T47D (cell line): ENCODE measurements at regions not wholly inside any gene's neighbourhood (a gene's known extent, or its start where the extent isn't known, plus 50 kb on each side); places are given as distances from the start of the nearest gene placed in this dataset.
"Not testable (repeated sequence)": the region's sequence is repeated elsewhere in the genome, so short reads cannot be mapped to it uniquely, and the experiment has no call there.

ENCODE experiments used
- DNase-seq, 2 experiments: peaks; one replicate each; pipeline versions ENCODE4 v3.0.0 to v3.0.0-alpha.2; 2011 to 2012; ENCODE audit warnings: low read depth in 1 of 2, low spot score in 1 of 2
- JUND ChIP-seq: IDR thresholded peaks from 2 replicates; pipeline ENCODE4 v1.6.1; 2012; ENCODE audit warnings: low read depth
- in situ Hi-C: cut with HindIII; loops from 2 replicates; pipeline ENCODE4 v1.10.0; 2016; ENCODE audit warnings: low sequenced_read_pairs, low pct_unique_long_range_greater_than_20kb

DNA sequence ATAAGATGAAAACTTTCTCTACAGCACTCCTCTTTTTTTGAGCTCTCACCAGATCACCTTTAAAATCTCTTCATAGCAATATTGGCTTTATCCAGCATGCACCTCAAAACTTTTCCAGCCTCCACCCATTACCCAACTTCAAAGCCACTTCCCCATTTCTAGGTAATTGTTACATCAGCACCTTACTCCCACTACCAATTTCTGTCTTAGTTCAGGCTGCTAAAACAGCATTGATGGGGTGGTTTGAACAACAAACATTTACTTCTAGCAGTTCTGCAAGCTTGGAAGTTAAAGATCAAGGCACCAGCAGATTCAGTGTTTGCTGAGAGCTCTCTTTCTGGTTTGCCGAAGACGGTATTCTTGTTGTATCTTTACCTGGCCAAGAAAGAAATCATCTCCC lies 114.0 kb upstream of the SLC39A10 start:
- no peak for TF ChIP-seq JUND
- in situ Hi-C loops = no loop called here
- DNase-seq = no peak

DNA sequence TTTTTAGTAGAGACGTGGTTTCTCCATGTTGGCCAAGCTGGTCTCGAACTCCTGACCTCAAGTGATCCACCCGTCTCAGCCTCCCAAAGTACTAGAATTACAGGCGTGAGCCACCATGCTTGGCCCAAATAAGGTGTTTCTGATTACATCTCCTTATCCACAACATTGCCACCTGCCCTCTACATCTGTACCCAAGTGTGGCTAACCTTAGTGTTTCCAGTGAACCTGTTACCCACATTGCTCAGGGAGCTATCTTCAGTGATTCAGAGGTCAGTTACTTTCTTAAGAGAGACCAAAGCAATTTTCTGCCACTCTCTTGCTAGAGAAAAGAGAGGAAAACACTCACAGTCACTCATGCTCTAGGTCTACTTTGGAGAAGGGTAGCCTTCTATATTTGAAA lies 115.0 kb upstream of the SLC39A10 start:
- TF ChIP-seq JUND = no peak
- DNase-seq = no peak
- in situ Hi-C loops = no loop called here

DNA sequence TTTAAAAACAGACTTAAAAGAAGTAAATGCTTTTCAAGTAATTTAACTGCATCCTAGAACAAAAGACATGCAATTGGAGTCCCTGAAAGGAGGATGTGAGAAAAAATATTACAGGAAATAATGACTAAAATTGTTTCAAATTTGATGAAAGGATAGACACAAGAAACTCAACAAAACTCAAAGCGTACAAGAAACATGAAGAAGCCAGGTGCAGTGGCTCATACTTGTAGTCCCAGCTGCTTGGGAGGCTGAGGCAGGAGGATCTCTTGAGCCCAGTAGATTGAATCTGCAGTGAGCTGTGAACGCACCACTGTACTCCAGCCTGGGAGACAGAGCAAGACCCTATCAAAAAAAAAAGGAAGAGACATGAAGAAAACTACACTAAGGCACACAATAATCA lies 118.1 kb upstream of the SLC39A10 start:
- DNase-seq = no peak
- in situ Hi-C loops = no loop called here
- TF ChIP-seq JUND = no peak

DNA sequence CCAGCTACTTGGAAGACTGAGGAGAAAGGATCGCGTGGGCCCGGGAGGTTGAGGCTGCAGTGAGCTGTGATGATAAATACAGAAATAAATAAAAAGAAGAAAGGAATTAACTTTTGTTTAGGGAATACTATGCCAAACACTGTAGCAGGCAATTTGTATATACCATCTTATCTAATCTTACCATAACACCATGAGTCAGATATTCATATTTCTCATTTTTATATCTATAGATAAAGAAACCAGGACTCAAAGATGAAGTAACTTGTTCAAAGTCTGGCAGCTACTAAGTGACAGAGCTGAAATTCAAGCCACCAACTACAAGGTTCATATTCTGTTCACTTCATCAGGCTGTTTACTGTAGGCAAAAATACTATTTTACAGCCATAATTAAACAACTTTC lies 119.2 kb upstream of the SLC39A10 start:
- DNase-seq = no peak
- no peak for TF ChIP-seq JUND
- in situ Hi-C loops = no loop called here

DNA sequence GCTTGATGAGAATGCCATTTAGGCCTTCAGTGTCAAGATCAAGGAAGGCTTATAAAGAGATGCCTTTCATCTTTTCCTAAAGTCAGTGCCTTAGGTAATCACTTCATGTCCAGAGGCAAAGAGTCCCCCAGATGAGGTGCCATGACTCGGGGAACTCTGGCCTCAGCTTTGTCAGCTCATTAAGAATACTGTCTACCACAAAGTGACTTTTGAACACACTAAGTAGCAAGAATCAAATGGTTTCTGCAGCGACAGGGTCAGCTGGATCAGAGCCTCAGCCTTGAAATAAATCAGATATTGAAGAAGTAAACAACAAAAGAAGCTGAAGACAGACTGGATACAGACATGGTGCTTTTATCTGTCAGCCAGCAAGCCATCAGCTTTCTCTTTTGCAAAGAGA lies 120.1 kb upstream of the SLC39A10 start:
- in situ Hi-C loops = no loop called here

DNA sequence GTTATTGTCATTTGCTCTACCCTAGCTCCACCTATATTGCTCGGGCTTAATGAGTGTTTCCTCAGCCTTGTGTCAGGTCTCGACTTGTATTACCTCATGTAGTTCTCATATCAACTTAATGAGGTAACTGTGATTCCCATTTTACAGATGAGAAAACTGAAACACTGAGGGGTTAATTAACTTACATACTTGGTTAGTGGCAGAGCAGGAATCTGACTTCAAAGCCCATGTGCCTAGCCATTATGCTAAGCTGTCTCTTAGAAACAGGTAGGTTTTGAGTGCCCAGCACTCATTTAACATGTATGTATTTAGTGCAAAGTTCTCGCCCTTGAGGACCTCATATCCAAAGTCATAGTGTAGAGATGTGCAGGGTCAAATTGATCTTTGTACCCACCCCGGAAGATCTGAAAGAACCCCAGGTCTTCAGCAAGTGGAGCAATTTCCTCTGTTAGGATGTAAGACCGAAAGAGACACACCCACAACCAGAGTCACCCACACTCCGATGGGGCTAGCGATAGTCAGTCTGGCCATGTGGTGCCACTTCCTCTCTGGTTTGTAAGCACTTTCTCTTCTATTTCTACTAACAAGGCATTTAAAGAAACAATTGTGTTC lies 121.0 kb upstream of the SLC39A10 start:
- DNase-seq = no peak
- in situ Hi-C loops = no loop called here
- TF ChIP-seq JUND = no peak

More for the DNA sequence above, 120.1 kb upstream of the SLC39A10 start:
- no peak for TF ChIP-seq JUND
- no peak for DNase-seq

DNA sequence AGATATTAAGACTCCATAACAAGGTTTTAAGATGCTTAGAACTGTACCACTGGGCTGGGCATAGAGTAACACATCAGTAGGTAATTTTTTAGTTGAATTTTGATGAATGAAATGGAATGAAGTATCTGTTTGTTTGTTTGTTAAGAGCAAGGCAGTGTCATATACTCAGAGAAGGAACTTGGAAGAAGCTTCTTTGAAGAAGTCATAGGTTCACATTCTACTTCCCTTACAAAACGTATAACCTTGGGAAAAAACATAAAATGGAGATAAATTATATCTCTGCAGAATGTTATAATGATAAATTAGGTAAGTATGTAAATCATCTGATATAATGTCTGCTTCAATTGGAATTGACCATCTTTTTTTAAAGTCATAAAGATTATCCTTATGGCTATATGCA lies 122.1 kb upstream of the SLC39A10 start:
- TF ChIP-seq JUND = no peak
- no peak for DNase-seq
- in situ Hi-C loops = no loop called here

DNA sequence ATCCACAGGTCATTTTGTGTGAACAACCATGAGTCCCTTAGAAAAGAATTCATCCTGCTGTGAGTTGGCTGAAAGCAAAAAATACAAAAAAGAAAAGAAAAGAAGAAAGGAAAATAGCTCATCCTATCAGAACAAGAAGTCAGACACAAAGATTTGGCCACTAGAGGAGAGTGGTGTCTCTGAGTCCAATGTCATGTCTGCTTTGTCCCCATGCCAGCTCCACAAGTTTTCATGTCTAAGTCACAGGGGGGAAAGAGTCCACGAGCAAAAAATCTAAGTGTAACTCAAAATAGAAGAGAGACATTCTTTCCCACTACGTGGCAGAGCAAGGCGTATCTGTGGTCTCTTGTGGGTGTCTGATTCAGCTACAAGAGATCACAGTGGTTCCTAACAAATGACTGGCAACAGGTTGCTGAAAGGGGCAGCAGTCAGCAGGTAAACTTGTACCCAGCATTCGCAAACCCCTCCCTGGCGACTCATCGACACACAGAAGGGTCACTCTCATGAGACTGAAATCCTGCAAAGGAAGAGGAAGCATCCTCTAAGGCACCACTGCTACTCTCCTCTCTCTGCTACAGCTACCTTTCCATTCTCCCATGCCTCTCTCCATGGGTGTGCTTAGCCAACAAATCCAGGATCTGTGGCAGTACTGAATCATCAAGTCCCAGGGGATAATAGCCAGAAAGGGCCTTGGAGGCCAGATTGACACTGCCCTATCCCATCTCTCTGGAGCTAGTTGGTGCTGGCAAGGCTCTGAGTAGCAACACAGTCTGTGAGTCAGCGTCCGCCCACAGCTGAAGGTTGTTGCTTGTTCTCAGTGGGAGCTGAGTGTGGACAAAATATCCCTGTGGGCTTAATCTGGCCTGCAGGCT lies 123.0 kb upstream of the SLC39A10 start:
- in situ Hi-C loops = no loop called here
- no peak for DNase-seq
- no peak for TF ChIP-seq JUND

DNA sequence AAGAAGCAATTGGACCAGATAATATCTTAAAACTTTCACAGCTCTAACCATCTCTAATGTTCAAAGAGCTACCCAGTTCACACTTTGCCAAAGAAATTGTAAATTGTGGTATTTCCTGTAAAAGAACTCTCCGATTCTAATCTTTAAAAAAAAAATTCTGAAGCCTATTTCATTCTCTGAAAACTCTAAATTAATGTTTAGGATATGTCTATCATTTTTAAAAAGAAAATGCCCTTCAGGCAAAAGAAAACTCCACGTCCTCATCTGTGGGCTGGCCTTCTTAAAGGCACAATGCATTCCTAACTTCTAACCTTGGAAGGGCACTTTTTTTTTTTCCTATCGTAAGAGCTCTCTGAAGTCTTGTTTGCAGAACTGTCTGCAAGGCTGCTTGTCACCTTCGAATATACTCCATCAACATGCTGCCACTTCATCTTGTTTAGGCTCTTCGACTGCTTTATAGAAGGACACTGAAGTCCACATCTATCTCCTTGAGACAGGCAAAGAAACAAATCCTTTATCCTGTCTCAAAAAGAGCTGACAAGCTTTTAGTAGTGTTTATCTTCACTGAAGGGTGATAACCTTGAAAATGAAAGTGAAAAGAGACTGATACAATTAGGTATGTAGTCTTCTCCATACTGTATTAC lies 124.3 kb upstream of the SLC39A10 start:
- in situ Hi-C loops = no loop called here
- DNase-seq = no peak
- no peak for TF ChIP-seq JUND

DNA sequence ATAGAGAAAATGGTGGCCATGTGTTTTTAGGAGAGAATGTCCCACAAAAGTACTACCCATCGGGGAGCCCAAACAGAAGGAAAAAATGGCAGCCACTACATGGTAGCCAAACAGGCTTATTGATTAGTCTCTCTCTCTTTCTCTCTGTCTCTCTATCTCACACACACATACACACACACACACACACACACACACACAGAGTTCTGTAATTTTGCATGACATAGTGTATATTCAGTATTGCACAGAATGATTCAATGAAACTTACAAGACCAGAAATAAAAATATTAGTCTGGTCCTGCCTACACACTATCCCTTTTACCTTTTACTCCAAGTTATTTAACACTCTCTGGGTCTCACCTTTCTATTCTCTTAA lies 124.8 kb upstream of the SLC39A10 start:
- in situ Hi-C loops = no loop called here

DNA sequence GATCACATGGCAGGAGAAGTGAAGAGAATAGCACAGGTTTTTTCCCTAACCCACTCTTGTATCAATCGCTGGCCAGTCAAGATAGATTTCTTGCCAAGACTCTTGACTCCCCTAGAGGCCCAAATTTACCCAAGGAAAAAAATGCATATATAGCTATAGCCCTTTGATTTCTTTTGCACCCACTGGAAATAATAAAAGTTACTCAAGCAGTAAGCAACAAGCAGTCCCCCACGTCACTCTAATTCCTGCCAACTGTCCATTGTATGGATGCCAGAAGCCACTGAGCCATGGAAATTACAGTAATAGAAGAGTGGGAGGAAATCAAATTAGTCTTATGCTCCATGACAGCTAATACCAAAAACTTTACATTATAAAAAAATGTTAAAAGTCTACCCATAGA lies 125.3 kb upstream of the SLC39A10 start:
- DNase-seq = no peak
- in situ Hi-C loops = no loop called here
- no peak for TF ChIP-seq JUND

More for the DNA sequence above, 124.8 kb upstream of the SLC39A10 start:
- no peak for TF ChIP-seq JUND
- DNase-seq = no peak

DNA sequence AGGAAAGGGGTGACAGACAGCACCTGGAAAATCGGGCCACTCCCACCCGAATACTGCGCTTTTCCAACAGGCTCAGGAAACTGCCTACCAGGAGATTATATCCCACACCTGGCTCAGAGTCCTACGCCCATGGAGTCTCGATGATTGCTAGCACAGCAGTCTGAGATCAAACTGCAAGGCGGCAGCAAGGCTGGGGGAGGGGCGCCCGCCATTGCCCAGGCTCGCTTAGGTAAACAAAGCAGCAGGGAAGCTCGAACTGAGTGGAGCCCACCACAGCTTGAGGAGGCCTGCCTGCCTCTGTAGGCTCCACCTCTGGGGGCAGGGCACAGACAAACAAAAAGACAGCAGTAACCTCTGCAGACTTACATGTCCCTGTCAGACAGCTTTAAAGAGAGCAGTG lies 133.8 kb upstream of the SLC39A10 start:
- DNase-seq, in situ Hi-C loops: not testable (repeated sequence)

DNA sequence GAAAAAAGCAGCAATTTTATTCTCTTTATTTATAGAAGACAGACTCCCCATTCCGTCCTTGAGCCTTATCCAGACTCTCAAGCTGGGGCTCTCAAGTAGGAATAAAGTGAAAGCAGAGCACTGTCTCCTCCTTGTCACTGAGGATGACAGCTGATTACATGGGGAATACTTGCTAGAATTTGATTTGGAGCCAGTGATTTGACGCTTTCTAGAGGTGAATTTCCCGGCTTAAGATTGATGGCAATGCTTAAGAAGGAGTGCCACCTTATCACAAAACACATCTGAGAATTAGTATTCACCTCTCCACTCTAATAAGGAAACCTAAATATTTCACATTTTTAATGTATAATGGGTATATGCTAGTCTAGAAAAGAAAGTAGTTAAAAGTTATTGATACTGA lies 135.4 kb upstream of the SLC39A10 start:
- no peak for TF ChIP-seq JUND
- no peak for DNase-seq
- in situ Hi-C loops = no loop called here
